GM19239 (cell line): ENCODE measurements at regions not wholly inside any gene's neighbourhood (a gene's known extent, or its start where the extent isn't known, plus 50 kb on each side); places are given as distances from the start of the nearest gene placed in this dataset.

ENCODE experiments used
- DNase-seq: peaks from one replicate; pipeline ENCODE4 v3.0.0; 2011; ENCODE audit warnings: low spot score; ENCODE audit not compliant: insufficient read length
- FAIRE-seq: peaks from 2 replicates; lab custom pipeline; 2011; peaks lifted over from hg19 to GRCh38; lab: Jason Lieb, UNC

GRCh38 chr3:59654123-59654479, 604.3 kb upstream of the CFAP20DC start:
- FAIRE-seq (no peak), DNase-seq (no peak)

GRCh38 chr3:59653405-59654122, 603.7 kb upstream of the CFAP20DC start:
- DNase-seq = no peak

GRCh38 chr3:59644479-59645402, 594.9 kb upstream of the CFAP20DC start:
- FAIRE-seq = no peak

More at GRCh38 chr3:59653405-59654122, 603.7 kb upstream of the CFAP20DC start:
- no peak for FAIRE-seq

GRCh38 chr3:59641169-59641899, 591.5 kb upstream of the CFAP20DC start:
- DNase-seq (no peak), FAIRE-seq (no peak)

More at GRCh38 chr3:59644479-59645402, 594.9 kb upstream of the CFAP20DC start:
- DNase-seq = no peak

- FAIRE-seq = no peak
- no peak for DNase-seq
Observed at GRCh38 chr3:59632760-59633573, 583.1 kb upstream of the CFAP20DC start.

GRCh38 chr3:59631482-59631881, 581.7 kb upstream of the CFAP20DC start:
- FAIRE-seq (no peak), DNase-seq (no peak)

GRCh38 chr3:59621037-59621436, 571.2 kb upstream of the CFAP20DC start:
- FAIRE-seq (no peak), DNase-seq (no peak)

GRCh38 chr3:59620325-59620724, 570.5 kb upstream of the CFAP20DC start:
- FAIRE-seq (no peak), DNase-seq (no peak)

GRCh38 chr3:59612444-59612715, 562.6 kb upstream of the CFAP20DC start:
- no peak for FAIRE-seq
- no peak for DNase-seq

GRCh38 chr3:59611649-59612443, 562.0 kb upstream of the CFAP20DC start:
- no peak for FAIRE-seq
- DNase-seq = no peak

GRCh38 chr3:59609657-59610348, 560.0 kb upstream of the CFAP20DC start:
- FAIRE-seq = no peak
- DNase-seq = no peak

- FAIRE-seq (no peak), DNase-seq (no peak)
Observed at GRCh38 chr3:59608356-59608755, 558.5 kb upstream of the CFAP20DC start.

- no peak for FAIRE-seq
- no peak for DNase-seq
Observed at GRCh38 chr3:59607656-59608055, 557.8 kb upstream of the CFAP20DC start.

- DNase-seq (no peak), FAIRE-seq (no peak)
Observed at GRCh38 chr3:59606638-59607266, 556.9 kb upstream of the CFAP20DC start.

GRCh38 chr3:59605944-59606534, 556.2 kb upstream of the CFAP20DC start:
- FAIRE-seq = no peak
- no peak for DNase-seq

GRCh38 chr3:59605318-59605717, 555.5 kb upstream of the CFAP20DC start:
- DNase-seq = no peak

GRCh38 chr3:59601486-59601885, 551.7 kb upstream of the CFAP20DC start:
- no peak for FAIRE-seq
- no peak for DNase-seq

More at GRCh38 chr3:59605318-59605717, 555.5 kb upstream of the CFAP20DC start:
- FAIRE-seq = no peak

- FAIRE-seq = no peak
- no peak for DNase-seq
Observed at GRCh38 chr3:59600631-59601030, 550.8 kb upstream of the CFAP20DC start.
